ENCODE measurements at regions not wholly inside any gene's neighbourhood (a gene's known extent, or its start where the extent isn't known, plus 50 kb on each side); places are given as distances from the start of the nearest gene placed in this dataset.

GRCh38 chr13:65028101-65028500 is 2202.0 kb downstream of the PCDH9 start:
- no peaks in the 10 kb centered on the region for H3K4me1 Mint-ChIP-seq
- peaks cover 6% of the 10 kb centered on the region for H3K9me3 Mint-ChIP-seq
- ATAC-seq (ENCODE audit: low read depth) (no peak), DNase-seq (ENCODE audit: low spot score in 2 of 2) (no peak)
- H3K27me3 Mint-ChIP-seq: no peaks in the 10 kb centered on the region
- H3K36me3 Mint-ChIP-seq: no peaks in the 10 kb centered on the region
- H3K27ac Mint-ChIP-seq: no peak overlapping the region
- no peak overlapping the region for H3K4me3 Mint-ChIP-seq

- Mint-ChIP-seq H3K9me3 (peaks cover 14% of the 10 kb centered on the region), H3K4me1 (no peaks in the 10 kb centered on the region)
- ATAC-seq (ENCODE audit: low read depth): no peak
Observed at GRCh38 chr13:65026505-65026904, 2203.6 kb downstream of the PCDH9 start.

GRCh38 chr13:65011378-65011777 is 2218.8 kb downstream of the PCDH9 start:
- no peaks in the 10 kb centered on the region for H3K4me1 Mint-ChIP-seq
- DNase-seq (ENCODE audit: low spot score in 2 of 2) (no peak), ATAC-seq (ENCODE audit: low read depth) (no peak)
- H3K27ac Mint-ChIP-seq: no peak overlapping the region
- H3K36me3 Mint-ChIP-seq: no peaks in the 10 kb centered on the region
- H3K4me3 Mint-ChIP-seq: no peak overlapping the region
- H3K27me3 Mint-ChIP-seq: no peaks in the 10 kb centered on the region
- H3K9me3 Mint-ChIP-seq: peaks cover 6% of the 10 kb centered on the region

More at GRCh38 chr13:65026505-65026904, 2203.6 kb downstream of the PCDH9 start:
- Mint-ChIP-seq H3K27me3 (no peaks in the 10 kb centered on the region), H3K4me3 (no peak overlapping the region), H3K36me3 (no peaks in the 10 kb centered on the region), H3K27ac (no peak overlapping the region)
- no peak for DNase-seq (ENCODE audit: low spot score in 2 of 2)

GRCh38 chr13:64997438-64997837 is 2232.7 kb downstream of the PCDH9 start:
- Mint-ChIP-seq H3K4me1 (no peaks in the 10 kb centered on the region), H3K36me3 (no peaks in the 10 kb centered on the region), H3K27ac (no peak overlapping the region), H3K9me3 (peaks cover 4% of the 10 kb centered on the region), H3K4me3 (no peak overlapping the region), H3K27me3 (no peaks in the 10 kb centered on the region)
- ATAC-seq (ENCODE audit: low read depth): no peak
- no peak for DNase-seq (ENCODE audit: low spot score in 2 of 2)

- H3K9me3 Mint-ChIP-seq: peaks cover 4% of the 10 kb centered on the region
- DNase-seq (ENCODE audit: low spot score in 2 of 2) (no peak), ATAC-seq (ENCODE audit: low read depth) (no peak)
- H3K4me1 Mint-ChIP-seq: no peaks in the 10 kb centered on the region
- H3K27ac Mint-ChIP-seq: no peak overlapping the region
- H3K27me3 Mint-ChIP-seq: no peaks in the 10 kb centered on the region
- no peak overlapping the region for H3K4me3 Mint-ChIP-seq
- H3K36me3 Mint-ChIP-seq: no peaks in the 10 kb centered on the region
Observed at GRCh38 chr13:64993514-64994164, 2236.5 kb downstream of the PCDH9 start.

- no peak for ATAC-seq (ENCODE audit: low read depth)
- Mint-ChIP-seq H3K36me3 (no peaks in the 10 kb centered on the region), H3K9me3 (peaks cover 4% of the 10 kb centered on the region), H3K27ac (no peak overlapping the region), H3K4me3 (no peak overlapping the region), H3K27me3 (no peaks in the 10 kb centered on the region), H3K4me1 (no peaks in the 10 kb centered on the region)
- DNase-seq (ENCODE audit: low spot score in 2 of 2): no peak
Observed at GRCh38 chr13:64992314-64992713, 2237.8 kb downstream of the PCDH9 start.

- no peaks in the 10 kb centered on the region for H3K27me3 Mint-ChIP-seq
- H3K27ac Mint-ChIP-seq: no peak overlapping the region
- no peak for ATAC-seq (ENCODE audit: low read depth)
- no peak for DNase-seq (ENCODE audit: low spot score in 2 of 2)
- H3K9me3 Mint-ChIP-seq: peaks cover 5% of the 10 kb centered on the region
- H3K36me3 Mint-ChIP-seq: no peaks in the 10 kb centered on the region
- H3K4me1 Mint-ChIP-seq: no peaks in the 10 kb centered on the region
- H3K4me3 Mint-ChIP-seq: no peak overlapping the region
Observed at GRCh38 chr13:64985075-64985474, 2245.1 kb downstream of the PCDH9 start.

- Mint-ChIP-seq H3K4me3 (no peak overlapping the region), H3K27me3 (no peaks in the 10 kb centered on the region), H3K4me1 (no peaks in the 10 kb centered on the region), H3K27ac (no peak overlapping the region), H3K9me3 (peaks cover 9% of the 10 kb centered on the region), H3K36me3 (no peaks in the 10 kb centered on the region)
- ATAC-seq (ENCODE audit: low read depth) (no peak), DNase-seq (ENCODE audit: low spot score in 2 of 2) (no peak)
Observed at GRCh38 chr13:64962404-64962803, 2267.7 kb downstream of the PCDH9 start.

- Mint-ChIP-seq H3K9me3 (peaks cover 5% of the 10 kb centered on the region), H3K4me1 (no peaks in the 10 kb centered on the region), H3K4me3 (no peak overlapping the region), H3K27me3 (no peaks in the 10 kb centered on the region), H3K36me3 (no peaks in the 10 kb centered on the region), H3K27ac (no peak overlapping the region)
- ATAC-seq (ENCODE audit: low read depth): no peak
- no peak for DNase-seq (ENCODE audit: low spot score in 2 of 2)
Observed at GRCh38 chr13:64959276-64959675, 2270.9 kb downstream of the PCDH9 start.

- peaks cover 5% of the 10 kb centered on the region for H3K9me3 Mint-ChIP-seq
- no peak overlapping the region for H3K4me3 Mint-ChIP-seq
- H3K27ac Mint-ChIP-seq: no peak overlapping the region
- DNase-seq (ENCODE audit: low spot score in 2 of 2) (no peak), ATAC-seq (ENCODE audit: low read depth) (no peak)
- H3K4me1 Mint-ChIP-seq: no peaks in the 10 kb centered on the region
- H3K36me3 Mint-ChIP-seq: no peaks in the 10 kb centered on the region
- no peaks in the 10 kb centered on the region for H3K27me3 Mint-ChIP-seq
Observed at GRCh38 chr13:64958106-64958505, 2272.0 kb downstream of the PCDH9 start.

GRCh38 chr13:64938660-64939059 is 2291.5 kb downstream of the PCDH9 start:
- no peak for DNase-seq (ENCODE audit: low spot score in 2 of 2)
- H3K27ac Mint-ChIP-seq: no peak overlapping the region
- no peaks in the 10 kb centered on the region for H3K27me3 Mint-ChIP-seq
- ATAC-seq (ENCODE audit: low read depth): no peak
- no peaks in the 10 kb centered on the region for H3K36me3 Mint-ChIP-seq
- H3K9me3 Mint-ChIP-seq: no peaks in the 10 kb centered on the region
- no peaks in the 10 kb centered on the region for H3K4me1 Mint-ChIP-seq
- H3K4me3 Mint-ChIP-seq: no peak overlapping the region

- Mint-ChIP-seq H3K4me3 (no peak overlapping the region), H3K36me3 (no peaks in the 10 kb centered on the region), H3K9me3 (no peaks in the 10 kb centered on the region), H3K27me3 (no peaks in the 10 kb centered on the region), H3K4me1 (no peaks in the 10 kb centered on the region), H3K27ac (no peak overlapping the region)
- ATAC-seq (ENCODE audit: low read depth) (no peak), DNase-seq (ENCODE audit: low spot score in 2 of 2) (no peak)
Observed at GRCh38 chr13:64937302-64937701, 2292.8 kb downstream of the PCDH9 start.

- ATAC-seq (ENCODE audit: low read depth): no peak
- Mint-ChIP-seq H3K27ac (no peak overlapping the region), H3K36me3 (no peaks in the 10 kb centered on the region), H3K9me3 (no peaks in the 10 kb centered on the region), H3K27me3 (no peaks in the 10 kb centered on the region), H3K4me1 (no peaks in the 10 kb centered on the region), H3K4me3 (no peak overlapping the region)
- no peak for DNase-seq (ENCODE audit: low spot score in 2 of 2)
Observed at GRCh38 chr13:64936879-64937278, 2293.3 kb downstream of the PCDH9 start.

GRCh38 chr13:64935441-64935840 is 2294.7 kb downstream of the PCDH9 start:
- Mint-ChIP-seq H3K4me3 (no peak overlapping the region), H3K9me3 (no peaks in the 10 kb centered on the region), H3K27ac (no peak overlapping the region), H3K4me1 (no peaks in the 10 kb centered on the region), H3K27me3 (no peaks in the 10 kb centered on the region), H3K36me3 (no peaks in the 10 kb centered on the region)
- DNase-seq (ENCODE audit: low spot score in 2 of 2) (no peak), ATAC-seq (ENCODE audit: low read depth) (no peak)

- DNase-seq (ENCODE audit: low spot score in 2 of 2): no peak
- no peaks in the 10 kb centered on the region for H3K4me1 Mint-ChIP-seq
- H3K9me3 Mint-ChIP-seq: no peaks in the 10 kb centered on the region
- H3K4me3 Mint-ChIP-seq: no peak overlapping the region
- no peaks in the 10 kb centered on the region for H3K36me3 Mint-ChIP-seq
- H3K27me3 Mint-ChIP-seq: no peaks in the 10 kb centered on the region
- no peak overlapping the region for H3K27ac Mint-ChIP-seq
- no peak for ATAC-seq (ENCODE audit: low read depth)
Observed at GRCh38 chr13:64934569-64935362, 2295.4 kb downstream of the PCDH9 start.

Measured in memory B cell (primary cell).